MM.1S (cell line): ENCODE measurements at regions not wholly inside any gene's neighbourhood (a gene's known extent, or its start where the extent isn't known, plus 50 kb on each side); places are given as distances from the start of the nearest gene placed in this dataset.

Experiments
- CTCF ChIP-seq: fragments of 300-600 bp; sonication (generic); IDR thresholded peaks from 2 replicates; pipeline ENCODE4 v1.5.1; 2016; ENCODE audit warnings: antibody characterized with exemption, low read length, mixed read lengths
- EZH2 ChIP-seq: fragments of 300-600 bp; sonication (generic); optimal IDR thresholded peaks from 2 replicates; pipeline ENCODE3; 2017; ENCODE audit warnings: low read depth, mild to moderate bottlenecking, antibody characterized with exemption, low read length, mixed read lengths
- EZH2phosphoT487 ChIP-seq: fragments of 300-600 bp; sonication (generic); IDR thresholded peaks from 2 replicates; pipeline ENCODE4 v1.6.1; 2018; ENCODE audit warnings: antibody characterized with exemption, low read length

DNA sequence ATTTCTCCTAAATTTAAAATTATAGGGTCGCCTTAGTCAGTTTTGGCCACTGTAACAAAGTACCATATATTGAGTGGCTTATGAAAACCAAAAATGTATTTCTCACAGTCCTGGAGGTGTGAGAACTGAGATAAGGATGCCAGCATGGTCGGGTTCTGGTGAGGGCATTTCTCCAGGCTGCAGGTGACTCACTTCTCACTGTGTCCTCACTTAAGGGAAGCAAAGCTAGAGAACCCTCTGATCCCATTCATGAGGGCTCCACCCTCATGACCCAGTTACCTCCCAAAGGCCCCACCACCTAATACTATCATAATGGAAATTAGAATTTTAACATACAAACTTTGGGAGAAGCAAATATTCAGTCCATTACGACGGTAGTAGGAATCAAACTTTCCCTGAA, 75.1 kb upstream of the FBN2 start:
- TF ChIP-seq CTCF (no peak), EZH2phosphoT487 (no peak), EZH2 (no peak)
